NCI-H526 treated with DMSO at 0.1 percent for 48 hours (cell line): ENCODE measurements at regions not wholly inside any gene's neighbourhood (a gene's known extent, or its start where the extent isn't known, plus 50 kb on each side); places are given as distances from the start of the nearest gene placed in this dataset.
A peak's percentile ranks its signal among the peaks of the same experiment; 100 is the strongest.

Source experiments
- DNase-seq: peaks from one replicate; lab custom pipeline; 2025; lab: John Stamatoyannopoulos, UW

- no peak for DNase-seq
Observed at GRCh38 chr1:184219414-184219813, 167.4 kb upstream of the C1orf21 start.

DNA sequence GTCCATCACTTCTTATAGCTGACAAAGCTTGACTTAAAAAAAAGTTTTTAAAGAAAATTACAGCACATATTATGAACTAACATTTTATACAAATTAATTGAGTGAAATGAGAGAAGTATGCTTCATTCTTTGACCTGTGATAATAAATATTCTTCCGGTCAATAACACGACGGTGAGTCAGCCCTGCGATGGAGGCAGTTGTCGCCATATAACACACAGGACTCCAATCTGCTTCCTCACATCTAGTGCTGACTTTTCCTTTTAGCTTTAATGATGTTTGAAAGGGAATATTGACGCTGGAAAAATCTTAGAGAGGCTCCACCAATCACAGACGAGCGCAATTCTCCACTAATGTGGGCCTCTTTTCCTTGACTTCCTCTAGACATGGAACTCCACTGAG is 166.9 kb upstream of the C1orf21 start:
- no peak for DNase-seq

DNA sequence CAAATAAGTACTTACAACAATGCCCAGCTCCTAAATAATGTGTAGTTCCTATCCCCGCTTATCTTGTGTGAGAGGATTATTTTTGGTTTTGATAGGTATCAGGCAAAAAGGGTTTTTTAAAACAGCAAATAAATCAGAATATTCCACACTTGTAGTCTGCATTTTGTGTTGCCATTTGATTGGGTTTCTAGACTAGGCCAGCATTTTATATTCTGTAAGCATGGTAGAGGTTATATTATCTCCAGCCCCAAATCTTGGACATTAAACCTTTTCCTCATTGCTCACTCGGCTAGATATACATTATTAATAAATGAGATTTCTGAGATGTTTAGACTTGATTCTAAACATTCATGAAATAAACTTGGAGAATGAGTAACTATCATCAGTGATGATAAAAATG is 165.7 kb upstream of the C1orf21 start:
- no peak for DNase-seq

GRCh38 chr1:184222652-184223052 is 164.2 kb upstream of the C1orf21 start:
- peak; percentile 50 for DNase-seq

GRCh38 chr1:184223216-184223615 is 163.6 kb upstream of the C1orf21 start:
- DNase-seq = no peak

DNA sequence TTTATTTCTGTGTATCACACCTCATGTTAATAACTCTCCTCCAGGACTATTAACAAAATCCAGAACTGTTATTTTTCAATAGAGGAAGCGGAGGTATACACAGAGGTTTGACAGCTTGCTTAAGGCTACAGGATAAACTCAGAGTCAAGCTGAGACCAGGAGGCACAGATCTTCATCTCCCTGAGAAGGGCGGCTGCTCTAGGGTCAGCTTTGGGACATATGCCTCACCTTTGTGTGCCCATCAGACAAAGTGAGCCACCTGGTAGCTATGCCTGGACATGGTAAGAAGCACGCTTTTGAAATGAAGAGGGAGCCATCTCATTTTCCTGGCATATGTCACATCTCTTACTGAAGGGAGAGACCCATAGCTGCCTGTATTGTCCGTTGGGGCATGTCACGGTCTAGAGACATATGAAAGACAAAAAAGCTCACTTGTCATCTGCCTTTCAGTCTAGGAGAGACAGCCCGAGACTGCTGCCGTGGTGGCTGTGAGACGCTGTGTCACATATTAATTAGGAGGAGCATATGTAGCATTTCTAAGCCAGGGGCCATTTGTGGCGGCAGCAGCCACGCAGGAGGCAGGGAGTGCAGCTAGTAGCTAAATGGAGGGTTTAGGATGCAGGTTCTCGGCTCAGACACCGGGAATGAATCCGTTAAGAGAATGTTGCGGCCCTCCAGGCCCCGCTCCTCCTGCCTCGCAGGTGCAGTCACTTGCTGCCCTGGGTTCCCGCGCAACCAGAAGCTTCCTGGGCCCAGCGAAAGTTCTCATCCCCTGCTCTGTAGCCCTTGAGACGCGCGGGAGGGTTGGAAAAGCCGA is 161.3 kb upstream of the C1orf21 start:
- no peak for DNase-seq

DNA sequence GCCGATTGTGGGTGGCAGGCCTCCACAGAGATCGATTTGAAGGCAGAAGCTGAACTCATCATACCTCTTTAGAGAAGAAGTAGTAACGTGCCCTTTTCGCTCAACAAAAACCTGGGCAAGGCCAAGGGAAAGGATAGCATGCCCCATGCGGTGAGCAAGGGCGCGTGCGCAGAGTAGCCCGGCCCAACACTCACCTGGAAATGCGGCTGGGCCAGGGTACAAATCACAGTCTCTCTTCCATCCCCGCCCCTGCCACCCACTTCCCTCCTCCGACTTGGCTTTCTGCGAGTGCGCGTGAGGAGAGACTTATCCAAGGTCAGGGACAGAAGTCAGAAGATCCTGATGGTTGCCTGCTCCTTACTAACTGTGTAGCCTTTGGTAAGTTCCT is 160.7 kb upstream of the C1orf21 start:
- DNase-seq = no peak

- DNase-seq = no peak
Observed at GRCh38 chr1:184228558-184228957, 158.3 kb upstream of the C1orf21 start.

- DNase-seq = no peak
Observed at GRCh38 chr1:184237588-184237987, 149.2 kb upstream of the C1orf21 start.

GRCh38 chr1:184241446-184241845 is 145.4 kb upstream of the C1orf21 start:
- no peak for DNase-seq

DNA sequence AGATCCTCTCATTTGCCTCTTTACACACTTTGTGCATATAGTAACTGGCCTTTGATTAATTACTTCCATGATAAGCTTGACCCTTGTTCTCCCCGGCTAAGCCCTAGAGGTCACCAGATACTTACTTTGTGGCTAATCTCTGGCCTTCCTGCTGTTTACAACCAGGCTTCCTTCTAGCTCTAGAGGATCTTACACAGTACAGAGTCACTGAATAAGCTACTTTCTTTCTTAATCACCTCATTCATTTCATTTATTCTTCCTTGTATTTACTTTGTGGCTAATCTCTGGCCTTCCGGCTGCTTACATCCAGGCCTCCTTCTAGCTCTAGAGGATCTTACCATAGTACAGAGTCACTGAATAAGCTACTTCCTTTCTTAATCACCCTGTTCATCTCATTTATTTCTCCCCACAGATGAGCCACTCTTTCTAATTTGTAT is 144.3 kb upstream of the C1orf21 start:
- DNase-seq = no peak

- no peak for DNase-seq
Observed at GRCh38 chr1:184244962-184245361, 141.9 kb upstream of the C1orf21 start.

GRCh38 chr1:184247671-184248070 is 139.2 kb upstream of the C1orf21 start:
- DNase-seq = no peak

- no peak for DNase-seq
Observed at GRCh38 chr1:184253921-184254320, 132.9 kb upstream of the C1orf21 start.

GRCh38 chr1:184254849-184255248 is 132.0 kb upstream of the C1orf21 start:
- no peak for DNase-seq

GRCh38 chr1:184255560-184255959 is 131.3 kb upstream of the C1orf21 start:
- DNase-seq = no peak

DNA sequence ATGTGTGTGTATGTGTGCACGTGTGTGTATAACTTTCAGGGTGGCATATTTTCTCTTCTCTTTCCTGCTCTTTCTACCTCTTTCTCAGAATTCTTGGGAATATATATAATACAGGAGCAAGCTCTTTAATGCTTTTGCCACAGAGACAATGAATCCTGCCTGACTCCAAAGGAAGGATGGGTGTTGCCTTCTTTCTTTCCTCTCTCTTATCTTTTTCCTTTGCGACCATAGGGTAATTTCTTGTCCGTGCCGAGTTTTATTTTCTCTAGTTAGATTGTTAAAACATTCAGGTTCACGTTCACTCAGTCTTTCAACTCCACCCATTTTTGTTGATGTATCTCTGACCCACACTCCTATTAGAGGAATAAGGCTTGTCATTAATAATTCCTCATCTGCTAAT is 129.0 kb upstream of the C1orf21 start:
- no peak for DNase-seq

DNA sequence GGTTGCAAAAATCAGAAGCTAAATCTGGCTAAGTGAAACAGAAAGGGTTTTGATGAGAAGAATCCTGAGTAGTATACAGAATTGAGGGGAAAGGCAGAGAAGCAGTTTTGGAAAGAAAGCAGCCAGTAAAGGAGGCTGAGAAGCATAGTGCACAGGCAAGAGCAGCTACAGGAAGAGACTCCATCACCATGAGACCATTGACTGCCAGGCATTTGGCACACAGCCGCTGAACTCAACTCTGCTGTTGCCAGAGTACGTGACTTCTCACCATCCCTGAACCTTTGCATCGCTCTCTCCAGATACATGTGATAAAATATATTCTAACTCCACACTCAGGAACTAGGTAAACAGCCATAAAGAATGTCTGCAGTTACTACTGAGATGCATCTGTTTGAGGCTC is 128.3 kb upstream of the C1orf21 start:
- DNase-seq = no peak

DNA sequence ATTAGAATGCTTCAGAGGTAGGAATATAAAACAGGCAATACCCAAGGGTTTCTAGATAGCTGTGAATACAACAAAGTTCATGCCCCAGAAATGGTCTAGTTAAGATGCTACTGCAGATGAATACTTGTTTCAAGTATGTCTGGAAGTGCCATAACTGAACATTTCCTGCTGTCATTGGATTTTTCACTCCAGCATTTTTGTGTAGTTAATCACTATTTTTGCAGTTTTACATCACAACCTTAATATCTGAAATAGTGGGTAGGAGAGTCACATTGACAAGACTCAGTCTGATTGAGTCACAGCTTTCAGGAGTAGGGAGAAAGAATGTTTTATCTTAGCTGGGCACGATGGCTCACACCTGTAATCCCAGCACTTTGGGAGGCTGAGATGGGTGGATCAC is 126.4 kb upstream of the C1orf21 start:
- DNase-seq = no peak

- no peak for DNase-seq
Observed at GRCh38 chr1:184262109-184262508, 124.7 kb upstream of the C1orf21 start.

DNA sequence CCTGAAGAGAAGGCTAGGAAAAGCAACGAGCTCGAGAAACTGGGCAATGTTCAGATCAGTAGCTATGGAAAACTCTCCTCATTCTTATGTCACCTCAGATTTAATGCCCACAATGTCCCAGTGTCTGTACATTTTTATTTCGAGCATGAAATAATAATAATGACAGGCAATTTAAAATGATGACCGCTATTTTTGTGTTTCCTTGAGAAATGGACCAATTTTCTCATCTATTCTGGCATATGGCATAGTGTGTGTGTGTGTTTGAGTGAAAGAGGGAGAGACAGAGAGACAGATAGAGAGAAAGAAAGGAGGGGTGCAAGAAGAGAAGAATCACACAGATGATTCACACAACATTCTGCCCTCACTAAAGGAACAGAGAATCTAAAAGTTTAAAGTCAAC is 119.1 kb upstream of the C1orf21 start:
- DNase-seq = no peak

DNA sequence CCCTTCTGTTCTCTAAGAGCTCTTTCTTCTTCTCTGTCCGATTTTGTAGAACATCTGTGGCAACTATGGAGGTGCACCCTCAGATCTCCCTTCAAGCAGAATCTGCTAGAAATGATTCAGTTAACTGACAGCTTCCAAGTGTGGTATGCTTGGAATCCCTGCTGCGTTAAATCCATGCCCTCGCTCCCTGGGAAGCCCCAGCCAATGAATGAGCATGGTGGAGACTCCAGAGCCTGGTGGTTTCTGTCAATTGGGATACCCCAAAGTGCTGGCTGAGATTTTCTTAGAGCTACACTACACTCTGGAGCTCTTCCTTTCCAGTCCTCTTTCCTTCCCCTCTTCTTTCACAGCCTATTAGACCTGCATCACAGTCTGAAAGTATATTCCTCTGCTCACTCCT is 116.3 kb upstream of the C1orf21 start:
- no peak for DNase-seq

DNA sequence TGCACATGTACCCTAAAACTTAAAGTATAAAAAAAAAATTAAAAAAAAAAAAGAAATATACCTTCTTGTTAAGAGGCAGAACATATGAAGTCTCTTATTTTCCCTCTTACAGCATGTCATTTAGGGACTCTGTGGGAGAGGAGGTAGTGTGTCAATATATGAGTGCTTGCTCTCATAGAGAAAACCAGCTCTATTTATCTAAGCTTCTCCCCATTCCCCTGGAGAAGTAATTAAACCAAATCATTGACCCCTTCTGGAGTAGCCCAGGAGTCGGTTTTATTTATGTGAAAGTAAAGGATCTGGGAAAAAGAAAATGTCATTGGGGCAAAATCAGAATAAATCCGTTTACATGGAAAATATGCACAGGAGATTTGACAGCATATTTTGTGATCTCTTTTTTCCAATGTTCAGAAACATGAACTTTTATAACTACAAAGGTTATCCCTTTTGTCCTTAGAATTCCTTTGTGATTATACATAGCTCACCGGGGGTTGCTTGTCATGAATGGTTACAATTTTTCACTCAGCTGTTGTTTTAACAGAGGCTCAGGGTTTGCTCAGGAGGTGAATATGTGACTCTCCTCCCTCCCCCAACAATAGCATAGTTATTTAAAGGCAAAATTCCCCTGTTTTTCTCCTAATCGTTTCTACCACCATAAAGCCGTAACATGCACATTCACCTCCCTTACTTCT is 114.5 kb upstream of the C1orf21 start:
- no peak for DNase-seq

DNA sequence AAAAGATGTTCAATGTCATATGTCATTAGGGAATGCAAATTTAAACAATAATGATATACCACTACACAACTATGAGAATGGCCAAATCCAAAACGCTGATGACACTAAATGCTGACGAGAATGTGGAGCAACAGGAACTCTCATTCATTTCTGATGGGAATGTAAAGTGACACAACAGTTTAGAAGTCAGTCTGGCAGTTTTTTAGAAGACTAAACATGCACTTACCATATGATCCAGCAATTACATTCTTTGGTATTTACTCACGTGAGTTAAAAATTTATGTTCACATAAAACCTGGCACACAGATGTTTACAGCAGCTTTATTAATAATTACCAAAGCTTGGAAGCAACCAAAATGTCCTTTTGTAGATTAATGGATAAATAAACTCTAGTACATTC is 110.4 kb upstream of the C1orf21 start:
- DNase-seq = no peak
